ENCODE measurements at regions not wholly inside any gene's neighbourhood (a gene's known extent, or its start where the extent isn't known, plus 50 kb on each side); places are given as distances from the start of the nearest gene placed in this dataset.

GRCh38 chr15:95451938-95452337 is 878.6 kb upstream of the NR2F2 start:
- Mint-ChIP-seq H3K4me1 (ENCODE audit: low read depth) (peaks cover 36% of the 10 kb centered on the region), H3K27me3 (ENCODE audit: low read depth) (peaks cover 2% of the 10 kb centered on the region), H3K9me3 (peaks cover 30% of the 10 kb centered on the region), H3K27ac (no peak overlapping the region), H3K36me3 (ENCODE audit: low read depth) (peaks cover 21% of the 10 kb centered on the region), H3K4me3 (no peak overlapping the region)
- DNase-seq (ENCODE audit: low spot score) = no peak

- H3K4me3 Mint-ChIP-seq = peak overlapping the region; percentile 14
- H3K27ac Mint-ChIP-seq = no peak overlapping the region
- peaks cover 5% of the 10 kb centered on the region for H3K27me3 Mint-ChIP-seq (ENCODE audit: low read depth)
- peaks cover 22% of the 10 kb centered on the region for H3K36me3 Mint-ChIP-seq (ENCODE audit: low read depth)
- H3K9me3 Mint-ChIP-seq = peaks cover 26% of the 10 kb centered on the region
- H3K4me1 Mint-ChIP-seq (ENCODE audit: low read depth) = peaks cover 28% of the 10 kb centered on the region
- no peak for DNase-seq (ENCODE audit: low spot score)
These were observed 875.9 kb upstream of the NR2F2 start for GRCh38 chr15:95454403-95455262.

- peaks cover 10% of the 10 kb centered on the region for H3K36me3 Mint-ChIP-seq (ENCODE audit: low read depth)
- H3K9me3 Mint-ChIP-seq = peaks cover 24% of the 10 kb centered on the region
- H3K27me3 Mint-ChIP-seq (ENCODE audit: low read depth) = peaks cover 12% of the 10 kb centered on the region
- peaks cover 26% of the 10 kb centered on the region for H3K4me1 Mint-ChIP-seq (ENCODE audit: low read depth)
- DNase-seq (ENCODE audit: low spot score) = no peak
- no peak overlapping the region for H3K27ac Mint-ChIP-seq
- H3K4me3 Mint-ChIP-seq = no peak overlapping the region
These were observed 873.0 kb upstream of the NR2F2 start for GRCh38 chr15:95457520-95457919.

DNA sequence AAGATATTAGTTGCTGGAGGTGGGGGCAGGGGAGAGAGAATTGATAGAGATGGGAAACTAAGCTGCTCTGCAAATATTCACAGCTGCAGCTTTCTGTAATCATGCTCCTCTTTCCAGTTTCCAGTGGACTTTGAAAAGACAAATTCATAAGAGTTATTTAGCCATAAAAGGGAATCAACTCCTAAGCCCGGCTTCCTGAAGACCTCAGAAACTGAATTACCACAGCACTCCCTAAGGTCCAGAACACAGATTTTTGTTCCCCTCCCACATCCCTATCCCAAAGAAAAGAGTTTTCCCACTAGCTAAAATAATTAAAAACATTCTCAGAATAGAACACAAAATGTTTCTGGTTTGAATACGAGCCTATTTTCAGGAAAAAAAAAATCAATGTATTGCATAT is 871.8 kb upstream of the NR2F2 start:
- DNase-seq (ENCODE audit: low spot score) = no peak
- peaks cover 23% of the 10 kb centered on the region for H3K9me3 Mint-ChIP-seq
- no peak overlapping the region for H3K27ac Mint-ChIP-seq
- H3K27me3 Mint-ChIP-seq (ENCODE audit: low read depth) = peaks cover 17% of the 10 kb centered on the region
- peaks cover 26% of the 10 kb centered on the region for H3K4me1 Mint-ChIP-seq (ENCODE audit: low read depth)
- peaks cover 9% of the 10 kb centered on the region for H3K36me3 Mint-ChIP-seq (ENCODE audit: low read depth)
- no peak overlapping the region for H3K4me3 Mint-ChIP-seq

DNA sequence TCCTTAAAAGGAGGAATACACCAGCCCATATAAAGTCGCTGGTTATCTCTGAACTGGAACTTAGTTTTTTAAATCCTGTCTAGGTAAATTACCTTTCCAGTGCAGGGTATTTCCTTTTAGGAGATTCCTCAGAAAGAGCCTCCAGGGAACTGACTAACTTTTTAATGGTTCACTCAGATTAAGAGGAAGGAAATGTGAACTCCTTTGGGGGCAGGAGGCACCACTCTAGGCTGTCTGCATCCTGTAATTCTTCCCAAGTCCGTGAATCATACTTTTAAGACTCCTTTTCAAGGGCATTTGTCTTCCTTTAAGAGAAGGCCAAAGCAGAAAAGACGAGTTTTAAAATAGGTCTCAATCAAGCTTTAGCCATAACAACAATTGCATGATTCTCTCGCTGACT is 871.2 kb upstream of the NR2F2 start:
- Mint-ChIP-seq H3K4me1 (ENCODE audit: low read depth) (peaks cover 26% of the 10 kb centered on the region), H3K36me3 (ENCODE audit: low read depth) (peaks cover 7% of the 10 kb centered on the region), H3K27me3 (ENCODE audit: low read depth) (peaks cover 17% of the 10 kb centered on the region), H3K9me3 (peaks cover 23% of the 10 kb centered on the region), H3K27ac (no peak overlapping the region), H3K4me3 (no peak overlapping the region)
- no peak for DNase-seq (ENCODE audit: low spot score)

DNA sequence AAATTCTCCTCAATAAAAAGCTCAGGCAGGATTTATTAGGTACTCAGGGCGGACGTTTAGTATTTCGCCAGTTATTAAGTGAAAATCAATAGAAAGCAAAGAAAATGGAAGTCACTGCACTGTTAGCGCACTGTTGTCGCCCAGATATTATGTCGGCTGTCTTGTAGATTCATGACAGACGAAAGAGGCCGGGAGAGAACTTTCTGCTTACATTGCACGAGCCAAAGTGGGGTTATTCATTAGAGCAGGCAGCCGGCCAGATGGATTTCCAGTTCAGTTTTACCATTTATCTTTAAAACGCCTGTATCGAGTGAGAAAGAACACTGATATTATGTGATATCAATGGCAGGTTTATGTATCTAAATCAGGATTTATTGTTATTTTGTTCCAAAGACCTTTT is 866.0 kb upstream of the NR2F2 start:
- Mint-ChIP-seq H3K4me1 (ENCODE audit: low read depth) (peaks cover 1% of the 10 kb centered on the region), H3K9me3 (no peaks in the 10 kb centered on the region), H3K36me3 (ENCODE audit: low read depth) (no peaks in the 10 kb centered on the region), H3K27me3 (ENCODE audit: low read depth) (peaks cover 31% of the 10 kb centered on the region), H3K27ac (no peak overlapping the region), H3K4me3 (no peak overlapping the region)
- no peak for DNase-seq (ENCODE audit: low spot score)

- no peaks in the 10 kb centered on the region for H3K9me3 Mint-ChIP-seq
- H3K36me3 Mint-ChIP-seq (ENCODE audit: low read depth) = no peaks in the 10 kb centered on the region
- H3K4me1 Mint-ChIP-seq (ENCODE audit: low read depth) = no peaks in the 10 kb centered on the region
- H3K4me3 Mint-ChIP-seq = no peak overlapping the region
- no peak for DNase-seq (ENCODE audit: low spot score)
- no peak overlapping the region for H3K27ac Mint-ChIP-seq
- peaks cover 23% of the 10 kb centered on the region for H3K27me3 Mint-ChIP-seq (ENCODE audit: low read depth)
These were observed 861.7 kb upstream of the NR2F2 start for GRCh38 chr15:95468820-95469219.

GRCh38 chr15:95469496-95470000 is 861.0 kb upstream of the NR2F2 start:
- H3K4me3 Mint-ChIP-seq = no peak overlapping the region
- no peaks in the 10 kb centered on the region for H3K36me3 Mint-ChIP-seq (ENCODE audit: low read depth)
- no peak for DNase-seq (ENCODE audit: low spot score)
- H3K27me3 Mint-ChIP-seq (ENCODE audit: low read depth) = peaks cover 23% of the 10 kb centered on the region
- no peaks in the 10 kb centered on the region for H3K4me1 Mint-ChIP-seq (ENCODE audit: low read depth)
- no peaks in the 10 kb centered on the region for H3K9me3 Mint-ChIP-seq
- H3K27ac Mint-ChIP-seq = no peak overlapping the region

- no peaks in the 10 kb centered on the region for H3K9me3 Mint-ChIP-seq
- DNase-seq (ENCODE audit: low spot score) = no peak
- H3K4me3 Mint-ChIP-seq = no peak overlapping the region
- no peak overlapping the region for H3K27ac Mint-ChIP-seq
- no peaks in the 10 kb centered on the region for H3K36me3 Mint-ChIP-seq (ENCODE audit: low read depth)
- peaks cover 16% of the 10 kb centered on the region for H3K27me3 Mint-ChIP-seq (ENCODE audit: low read depth)
- H3K4me1 Mint-ChIP-seq (ENCODE audit: low read depth) = no peaks in the 10 kb centered on the region
These were observed 860.0 kb upstream of the NR2F2 start for GRCh38 chr15:95470529-95470928.

DNA sequence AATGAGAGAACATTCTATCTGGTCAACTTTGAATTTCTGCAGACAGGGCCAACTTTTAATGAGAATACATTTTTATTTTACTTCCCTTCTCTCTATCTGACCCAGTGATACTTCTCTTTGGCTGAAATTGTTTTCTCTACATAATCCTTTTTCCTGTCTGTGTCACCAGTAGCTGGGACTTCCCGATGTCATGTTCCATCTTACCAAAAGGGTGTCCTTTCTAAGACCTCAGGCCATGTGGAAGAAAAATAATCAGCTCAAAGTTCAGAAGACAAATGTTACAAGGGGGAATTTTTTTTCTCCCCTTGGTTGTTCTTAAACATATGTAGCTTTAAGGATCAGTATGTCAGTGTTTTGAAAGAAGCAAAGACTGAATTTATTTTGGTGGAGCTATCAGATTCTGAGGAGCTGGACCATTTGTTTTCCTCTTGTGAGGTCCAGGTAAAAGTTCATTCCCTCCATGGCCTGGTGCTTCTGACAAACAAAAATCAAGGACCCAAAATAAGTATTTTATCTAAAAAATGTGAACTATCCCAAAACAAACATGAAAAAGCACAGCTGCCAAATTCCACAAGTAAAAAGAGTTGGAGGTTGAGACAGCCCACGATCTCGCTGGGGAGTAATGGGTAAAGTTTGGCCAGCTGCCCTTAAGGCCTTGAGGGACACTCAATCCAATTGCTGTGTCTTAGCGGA is 859.4 kb upstream of the NR2F2 start:
- no peak for DNase-seq (ENCODE audit: low spot score)
- Mint-ChIP-seq H3K27me3 (ENCODE audit: low read depth) (peaks cover 18% of the 10 kb centered on the region), H3K4me1 (ENCODE audit: low read depth) (no peaks in the 10 kb centered on the region), H3K36me3 (ENCODE audit: low read depth) (no peaks in the 10 kb centered on the region), H3K27ac (no peak overlapping the region), H3K4me3 (no peak overlapping the region), H3K9me3 (no peaks in the 10 kb centered on the region)

DNA sequence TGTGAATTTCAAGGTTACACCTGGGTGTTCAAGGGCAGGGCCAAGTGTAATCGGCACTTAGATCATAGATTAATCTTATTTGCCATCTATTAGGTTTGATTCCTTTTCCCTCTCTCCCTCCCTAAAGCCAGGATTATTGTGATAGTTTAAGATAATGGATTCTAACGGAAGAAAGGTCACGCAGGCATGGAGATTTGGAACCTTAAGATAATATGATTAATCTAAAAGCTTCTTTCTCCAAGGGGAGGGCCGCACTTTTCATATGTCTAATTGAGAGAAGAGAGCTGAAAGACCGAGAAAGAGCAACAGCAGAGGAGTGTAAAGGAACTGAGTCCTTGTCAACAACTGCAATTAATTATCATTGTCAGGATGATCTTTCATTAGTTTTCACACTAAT is 858.8 kb upstream of the NR2F2 start:
- Mint-ChIP-seq H3K9me3 (no peaks in the 10 kb centered on the region), H3K4me1 (ENCODE audit: low read depth) (no peaks in the 10 kb centered on the region), H3K36me3 (ENCODE audit: low read depth) (no peaks in the 10 kb centered on the region), H3K4me3 (no peak overlapping the region), H3K27me3 (ENCODE audit: low read depth) (peaks cover 18% of the 10 kb centered on the region), H3K27ac (no peak overlapping the region)
- no peak for DNase-seq (ENCODE audit: low spot score)

- DNase-seq (ENCODE audit: low spot score) = no peak
- Mint-ChIP-seq H3K4me1 (ENCODE audit: low read depth) (no peaks in the 10 kb centered on the region), H3K4me3 (no peak overlapping the region), H3K36me3 (ENCODE audit: low read depth) (no peaks in the 10 kb centered on the region), H3K27me3 (ENCODE audit: low read depth) (peaks cover 9% of the 10 kb centered on the region), H3K9me3 (no peaks in the 10 kb centered on the region), H3K27ac (no peak overlapping the region)
These were observed 855.4 kb upstream of the NR2F2 start for GRCh38 chr15:95475067-95475466.

DNA sequence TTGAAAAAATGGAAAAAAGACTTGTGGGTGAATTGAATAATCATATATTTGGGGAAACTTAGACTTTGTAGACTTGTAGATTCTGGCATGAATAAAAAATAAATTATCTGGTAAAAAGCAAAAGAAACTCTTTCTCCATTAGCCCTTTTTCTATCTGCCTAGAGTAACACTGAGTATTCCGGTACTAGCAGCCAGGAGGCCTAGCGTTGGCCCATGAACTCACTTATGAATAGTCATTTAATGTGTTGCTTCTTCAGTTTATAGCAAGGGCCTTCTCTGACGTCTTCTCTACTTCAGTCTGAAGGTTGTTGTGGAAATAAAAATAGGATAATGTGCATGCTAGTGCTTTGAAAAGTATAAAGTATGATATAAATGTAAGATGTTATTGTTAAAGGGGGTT is 851.2 kb upstream of the NR2F2 start:
- H3K9me3 Mint-ChIP-seq = peaks cover 3% of the 10 kb centered on the region
- no peak overlapping the region for H3K27ac Mint-ChIP-seq
- DNase-seq (ENCODE audit: low spot score) = no peak
- no peaks in the 10 kb centered on the region for H3K4me1 Mint-ChIP-seq (ENCODE audit: low read depth)
- H3K4me3 Mint-ChIP-seq = no peak overlapping the region
- H3K27me3 Mint-ChIP-seq (ENCODE audit: low read depth) = peaks cover 2% of the 10 kb centered on the region
- H3K36me3 Mint-ChIP-seq (ENCODE audit: low read depth) = no peaks in the 10 kb centered on the region

- peaks cover 2% of the 10 kb centered on the region for H3K36me3 Mint-ChIP-seq (ENCODE audit: low read depth)
- peaks cover 8% of the 10 kb centered on the region for H3K9me3 Mint-ChIP-seq
- H3K27me3 Mint-ChIP-seq (ENCODE audit: low read depth) = no peaks in the 10 kb centered on the region
- DNase-seq (ENCODE audit: low spot score) = no peak
- no peak overlapping the region for H3K27ac Mint-ChIP-seq
- H3K4me1 Mint-ChIP-seq (ENCODE audit: low read depth) = peaks cover 3% of the 10 kb centered on the region
- H3K4me3 Mint-ChIP-seq = no peak overlapping the region
These were observed 845.1 kb upstream of the NR2F2 start for GRCh38 chr15:95485367-95485766.
